GM12873 (cell line): ENCODE measurements at regions not wholly inside any gene's neighbourhood (a gene's known extent, or its start where the extent isn't known, plus 50 kb on each side); places are given as distances from the start of the nearest gene placed in this dataset.

Experiments used
- TF ChIP-seq, protein P1 (sequence below): IDR thresholded peaks from 2 replicates; pipeline ENCODE4 v1.5.1; 2012; ENCODE audit warnings: low read depth, mild to moderate bottlenecking, moderate library complexity, low read length, control low read depth; ENCODE audit not compliant: insufficient read depth; ENCODE audit errors: missing control alignments

DNA sequence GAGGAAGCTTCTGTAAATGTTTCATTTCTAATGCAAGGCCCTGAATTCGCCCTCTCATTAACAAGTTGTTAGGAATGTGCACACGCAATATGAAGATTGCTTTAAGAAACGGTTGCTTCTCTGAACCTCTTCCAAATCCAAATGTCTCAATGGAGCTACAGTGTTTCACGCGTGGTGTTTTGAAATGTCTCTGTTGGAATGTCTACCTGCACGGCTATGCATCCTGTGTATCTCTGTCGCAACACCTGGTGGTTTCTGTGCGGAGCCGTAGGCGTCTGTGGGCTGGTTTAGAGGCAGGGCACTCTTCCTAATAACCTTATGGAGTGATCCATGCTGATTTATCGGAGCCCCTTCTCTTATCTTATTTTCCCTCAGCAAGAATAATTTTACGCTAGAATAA lies 1584.2 kb upstream of the SLC10A2 start:
- TF ChIP-seq, protein P1, sequence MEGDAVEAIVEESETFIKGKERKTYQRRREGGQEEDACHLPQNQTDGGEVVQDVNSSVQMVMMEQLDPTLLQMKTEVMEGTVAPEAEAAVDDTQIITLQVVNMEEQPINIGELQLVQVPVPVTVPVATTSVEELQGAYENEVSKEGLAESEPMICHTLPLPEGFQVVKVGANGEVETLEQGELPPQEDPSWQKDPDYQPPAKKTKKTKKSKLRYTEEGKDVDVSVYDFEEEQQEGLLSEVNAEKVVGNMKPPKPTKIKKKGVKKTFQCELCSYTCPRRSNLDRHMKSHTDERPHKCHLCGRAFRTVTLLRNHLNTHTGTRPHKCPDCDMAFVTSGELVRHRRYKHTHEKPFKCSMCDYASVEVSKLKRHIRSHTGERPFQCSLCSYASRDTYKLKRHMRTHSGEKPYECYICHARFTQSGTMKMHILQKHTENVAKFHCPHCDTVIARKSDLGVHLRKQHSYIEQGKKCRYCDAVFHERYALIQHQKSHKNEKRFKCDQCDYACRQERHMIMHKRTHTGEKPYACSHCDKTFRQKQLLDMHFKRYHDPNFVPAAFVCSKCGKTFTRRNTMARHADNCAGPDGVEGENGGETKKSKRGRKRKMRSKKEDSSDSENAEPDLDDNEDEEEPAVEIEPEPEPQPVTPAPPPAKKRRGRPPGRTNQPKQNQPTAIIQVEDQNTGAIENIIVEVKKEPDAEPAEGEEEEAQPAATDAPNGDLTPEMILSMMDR, result no peak

- TF ChIP-seq, protein P1, result no peak
Measured at GRCh38 chr13:104648291-104648690, 1582.1 kb upstream of the SLC10A2 start.

DNA sequence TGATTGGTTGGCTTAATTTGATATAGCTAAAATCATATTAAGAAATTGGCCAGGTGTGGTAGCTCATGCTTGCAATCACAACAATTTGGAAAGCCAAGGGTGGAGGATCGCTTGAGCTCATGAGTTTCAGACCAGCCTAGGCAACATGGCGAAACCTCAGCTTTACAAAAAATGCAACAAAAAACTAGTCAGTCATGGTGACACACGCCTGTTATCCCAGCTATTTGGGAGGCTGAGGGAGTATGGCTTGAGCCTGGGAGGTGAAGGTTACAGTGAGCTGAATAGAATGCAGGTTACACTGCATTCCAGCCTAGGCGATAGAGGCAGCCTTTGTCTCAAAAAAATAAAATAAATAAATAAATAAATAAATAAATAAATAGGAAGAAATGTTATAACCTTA lies 1579.6 kb upstream of the SLC10A2 start:
- TF ChIP-seq, protein P1, result no peak

- TF ChIP-seq, protein P1, result no peak
Measured at GRCh38 chr13:104641309-104641708, 1575.1 kb upstream of the SLC10A2 start.

DNA sequence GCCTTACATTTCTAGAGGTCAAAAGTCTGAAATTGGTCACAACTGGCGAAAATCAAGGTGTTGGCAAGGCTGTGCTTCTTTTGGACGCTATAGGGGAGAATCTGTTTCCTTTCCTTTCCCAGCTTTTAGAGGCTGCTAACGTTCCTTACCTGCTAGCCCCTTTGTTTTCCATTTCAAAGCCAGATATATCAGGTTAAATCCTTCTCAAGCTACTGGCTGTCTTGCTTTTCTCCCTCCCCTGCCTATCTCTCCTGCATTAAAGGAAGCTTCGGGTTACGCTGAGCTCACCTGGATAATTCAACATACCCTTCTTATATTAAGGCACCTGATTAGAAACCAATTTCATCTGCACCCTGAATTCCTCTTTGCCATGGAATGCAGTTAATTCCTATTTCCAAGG lies 1569.7 kb upstream of the SLC10A2 start:
- TF ChIP-seq, protein P1, result no peak

DNA sequence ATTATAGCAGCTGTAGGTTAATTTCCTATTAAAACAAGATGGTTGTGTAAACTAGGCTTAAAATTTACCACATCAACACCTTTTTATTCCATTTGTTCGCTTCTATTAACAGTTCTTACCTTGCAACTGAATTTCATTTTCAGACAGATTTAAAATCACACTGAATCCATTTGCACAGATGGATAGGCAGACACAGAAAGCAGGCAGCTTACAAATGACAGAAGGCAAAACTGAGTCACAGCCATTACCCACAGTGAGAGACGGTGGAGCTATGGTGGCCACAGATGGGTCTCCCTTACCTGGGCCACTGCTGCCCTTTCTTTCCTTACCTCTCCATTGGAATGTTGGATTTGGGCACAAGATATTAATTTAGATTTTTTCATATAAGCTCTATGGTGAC lies 1567.8 kb upstream of the SLC10A2 start:
- TF ChIP-seq, protein P1, result no peak

DNA sequence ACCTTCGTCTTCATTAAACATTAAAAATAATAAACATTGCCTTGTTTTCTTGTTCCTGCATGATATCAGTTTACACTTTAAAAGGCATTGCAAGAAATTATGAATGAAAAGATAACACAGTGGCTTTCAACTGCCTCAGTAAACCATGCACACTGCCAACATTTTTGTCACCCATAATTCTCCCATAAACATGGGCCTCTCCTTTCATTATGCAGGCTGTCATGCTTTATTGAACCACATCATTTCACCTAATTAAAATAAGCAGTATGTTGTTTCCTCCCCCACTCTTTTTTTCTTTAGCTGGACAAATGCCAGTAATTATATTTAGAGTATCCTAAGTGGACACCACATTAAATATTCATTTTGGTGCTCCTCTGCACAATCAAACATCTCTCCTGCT lies 1566.5 kb upstream of the SLC10A2 start:
- TF ChIP-seq, protein P1, result no peak

DNA sequence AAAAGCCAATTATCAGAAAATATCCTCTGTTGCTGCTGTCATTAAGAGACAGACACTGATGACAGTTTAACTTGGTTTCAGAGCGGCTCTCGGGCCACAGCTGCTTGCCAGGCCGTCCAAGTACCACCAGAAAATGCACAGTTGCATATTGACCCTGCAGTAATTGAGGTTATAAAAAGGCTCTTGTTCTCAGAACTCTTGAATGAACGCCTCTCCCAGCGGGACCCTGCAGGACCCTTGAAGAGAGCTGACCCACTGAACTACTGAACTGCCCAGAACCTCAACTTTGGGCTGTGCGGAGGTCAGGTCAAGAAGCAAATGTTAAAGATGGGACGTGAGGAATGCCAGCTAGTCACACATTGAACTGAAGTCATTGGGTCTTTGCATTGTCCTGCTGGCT lies 1559.0 kb upstream of the SLC10A2 start:
- TF ChIP-seq, protein P1, result no peak
